Globus pallidus (tissue), 1 donor: ENCODE measurements at regions not wholly inside any gene's neighbourhood (a gene's known extent, or its start where the extent isn't known, plus 50 kb on each side); places are given as distances from the start of the nearest gene placed in this dataset.
A peak's percentile ranks its signal among the peaks of the same experiment; 100 is the strongest.
"Not testable (repeated sequence)": the region's sequence is repeated elsewhere in the genome, so short reads cannot be mapped to it uniquely, and the experiment has no call there.

Source experiments
- DNase-seq: peaks from one replicate; pipeline ENCODE4 v3.0.0-alpha.2; 2015; ENCODE audit warnings: low spot score

DNA sequence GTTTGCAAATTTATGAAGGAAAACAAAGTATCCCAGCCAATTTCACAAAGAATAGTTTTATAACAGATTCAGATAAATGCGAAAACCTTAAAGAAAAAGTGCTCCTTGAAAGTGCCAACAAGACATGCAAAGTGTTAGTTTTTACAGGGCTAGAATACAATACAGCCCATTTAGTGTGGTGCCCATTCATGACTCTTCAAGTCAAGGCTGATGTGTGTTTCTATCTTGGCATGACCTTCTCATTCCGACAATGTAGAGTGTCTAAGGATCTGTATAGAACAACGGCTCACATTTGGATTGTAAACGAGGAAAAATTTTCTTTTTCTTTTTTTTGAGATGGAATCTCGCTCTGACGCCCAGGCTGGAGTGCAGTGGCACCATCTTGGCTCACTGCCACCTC lies 205.2 kb upstream of the SEMA6A start:
- no peak for DNase-seq

DNA sequence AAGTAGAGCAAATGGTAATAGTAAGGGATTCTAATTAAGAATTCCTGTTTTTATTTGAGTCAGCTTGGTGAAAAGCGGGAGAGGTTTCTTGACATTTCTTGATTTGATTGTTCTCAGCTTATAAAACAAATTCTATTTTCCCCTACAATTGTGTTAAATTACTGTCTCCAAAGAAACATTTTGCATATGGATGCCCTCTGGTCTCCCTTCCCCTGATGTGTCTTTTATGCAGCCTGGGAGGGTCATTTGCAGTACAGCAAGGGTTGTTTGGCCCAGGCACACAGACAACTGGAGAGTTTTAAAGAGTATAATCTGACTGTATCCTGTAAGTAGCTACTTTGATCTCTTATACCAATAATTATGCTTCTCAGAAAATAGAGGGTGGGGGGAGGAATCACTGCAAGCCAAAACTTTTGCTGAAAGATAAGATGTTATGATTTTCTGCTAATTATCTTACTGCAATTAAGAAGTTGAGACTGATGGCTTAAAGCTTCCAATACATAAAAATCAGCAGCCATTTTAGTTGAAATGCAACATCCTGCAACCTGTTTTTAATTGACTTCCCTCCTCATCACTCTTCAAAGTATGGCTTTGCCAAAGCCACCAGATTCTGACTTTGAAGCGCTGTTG lies 204.1 kb upstream of the SEMA6A start:
- DNase-seq: no peak

DNA sequence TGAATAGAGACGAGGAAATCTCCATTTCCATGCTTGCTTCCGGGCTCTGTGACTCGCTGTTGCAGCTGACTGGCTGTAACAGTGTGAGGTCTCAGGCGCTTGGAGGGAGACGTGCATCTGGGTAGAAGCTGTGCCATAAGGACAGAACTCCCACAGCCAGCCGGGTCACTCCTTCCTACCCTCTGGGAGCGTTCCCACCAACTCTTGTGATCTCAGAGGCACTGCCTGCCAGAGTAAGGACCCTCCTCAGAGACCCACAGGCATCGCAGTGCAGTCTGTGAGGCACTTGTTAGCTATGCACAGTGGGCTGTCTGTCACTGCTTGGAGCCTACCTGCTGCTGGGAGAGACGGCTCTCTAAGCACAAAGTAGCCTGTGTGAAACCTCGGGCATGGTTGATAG lies 203.4 kb upstream of the SEMA6A start:
- peak; percentile 48 for DNase-seq

DNA sequence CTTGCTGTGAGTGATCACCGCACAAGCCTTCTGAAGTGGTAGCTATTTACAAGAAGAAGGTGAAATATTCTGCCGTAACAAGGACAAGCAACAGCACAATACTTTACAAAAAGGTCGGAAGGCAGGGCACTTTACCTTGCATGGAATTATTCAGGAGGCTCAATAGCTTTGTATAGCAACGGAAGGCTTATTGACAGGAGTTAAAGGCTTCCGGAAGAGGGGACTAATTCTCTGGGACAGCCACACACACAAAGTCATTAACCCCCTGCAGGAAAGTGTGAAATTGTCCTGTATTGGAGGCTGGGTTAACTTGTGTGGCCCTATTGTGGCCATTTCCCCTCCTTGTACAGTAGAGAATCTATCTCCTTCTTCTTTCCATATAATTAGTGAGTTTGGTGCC lies 199.3 kb upstream of the SEMA6A start:
- no peak for DNase-seq

DNA sequence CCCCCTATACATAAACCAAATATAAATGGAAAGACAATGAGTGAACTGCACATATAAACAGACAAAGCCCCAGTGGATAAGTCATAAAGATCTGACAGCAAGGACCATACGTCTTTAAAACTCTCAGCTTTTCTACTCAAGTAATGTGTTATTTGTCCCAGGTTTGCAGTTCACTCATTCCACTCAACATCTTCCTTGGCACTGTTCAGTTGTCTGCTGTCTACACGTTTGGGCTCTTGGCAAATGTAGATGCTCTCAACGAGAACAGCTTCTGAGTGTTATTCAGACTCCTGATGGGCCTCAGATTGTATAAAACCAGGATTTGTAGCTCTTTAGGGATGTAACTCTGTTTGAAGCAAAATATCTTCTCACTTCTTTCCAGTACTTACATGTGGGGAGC lies 198.2 kb upstream of the SEMA6A start:
- DNase-seq: no peak

DNA sequence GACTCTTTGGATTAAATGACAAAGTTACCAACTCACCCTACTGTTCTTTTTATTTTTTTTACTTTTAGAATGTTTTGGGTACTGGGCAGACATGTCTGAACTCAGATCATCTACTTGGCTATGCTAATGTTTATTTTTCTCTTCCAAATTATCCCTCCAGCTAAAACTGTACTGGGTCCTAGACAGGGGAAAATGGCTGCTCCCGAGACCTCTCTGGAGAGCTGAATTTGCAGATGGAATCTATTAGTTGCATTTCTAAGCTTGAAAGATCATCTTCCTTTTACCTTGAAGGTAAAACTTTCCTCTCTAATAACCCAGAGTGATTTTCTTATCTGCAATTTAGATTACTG lies 197.5 kb upstream of the SEMA6A start:
- no peak for DNase-seq

DNA sequence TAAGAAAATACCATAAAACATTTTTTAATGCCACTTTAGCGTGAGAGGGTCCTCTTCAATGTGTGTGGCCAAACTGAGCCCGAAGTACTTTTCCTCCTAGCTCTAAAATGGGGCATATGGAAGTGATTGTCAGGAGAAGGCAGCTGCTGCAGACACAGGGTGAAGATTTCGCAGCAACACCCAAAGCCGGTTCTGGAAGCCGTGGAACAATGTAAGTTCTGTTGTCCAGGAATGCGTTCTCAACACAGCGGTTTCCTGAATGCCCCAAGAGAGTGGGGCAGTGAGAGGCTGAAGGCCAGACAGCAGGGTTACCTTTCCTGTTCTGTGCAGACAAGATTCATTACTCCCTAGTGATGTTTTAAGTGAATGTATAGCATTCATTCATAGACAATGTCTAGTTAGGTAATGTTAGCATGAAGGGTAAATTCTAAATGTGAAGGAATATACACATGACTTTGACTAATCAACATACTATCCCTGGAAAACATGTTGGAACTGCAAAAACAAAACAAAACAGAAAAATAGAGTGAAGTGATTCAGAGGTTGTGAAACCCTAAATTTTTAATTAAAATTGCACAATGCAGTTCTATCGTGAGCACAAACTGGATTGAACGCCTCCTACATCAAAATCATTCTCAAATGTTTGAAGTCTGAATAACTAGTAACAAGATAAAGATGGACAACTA lies 197.0 kb upstream of the SEMA6A start:
- DNase-seq: peak; percentile 25

DNA sequence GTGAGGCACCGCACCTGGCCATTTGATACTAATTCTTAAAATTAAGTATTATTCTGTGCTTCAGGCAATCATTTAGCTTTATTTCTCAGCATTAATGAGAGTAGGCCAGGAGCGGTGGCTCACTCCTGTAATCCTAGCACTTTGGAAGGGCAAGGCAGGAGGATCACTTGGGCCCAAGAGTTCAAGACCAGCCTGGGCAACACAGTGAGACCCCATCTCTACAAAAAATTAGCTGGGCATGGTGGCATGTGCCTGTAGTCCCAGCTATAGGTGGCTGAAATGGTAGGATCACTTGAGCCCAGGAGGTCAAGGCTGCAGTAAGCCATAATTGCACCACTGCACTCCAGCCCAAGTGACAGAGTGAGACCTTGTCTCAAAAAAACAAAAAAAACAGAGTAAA lies 195.3 kb upstream of the SEMA6A start:
- DNase-seq: not testable (repeated sequence)

DNA sequence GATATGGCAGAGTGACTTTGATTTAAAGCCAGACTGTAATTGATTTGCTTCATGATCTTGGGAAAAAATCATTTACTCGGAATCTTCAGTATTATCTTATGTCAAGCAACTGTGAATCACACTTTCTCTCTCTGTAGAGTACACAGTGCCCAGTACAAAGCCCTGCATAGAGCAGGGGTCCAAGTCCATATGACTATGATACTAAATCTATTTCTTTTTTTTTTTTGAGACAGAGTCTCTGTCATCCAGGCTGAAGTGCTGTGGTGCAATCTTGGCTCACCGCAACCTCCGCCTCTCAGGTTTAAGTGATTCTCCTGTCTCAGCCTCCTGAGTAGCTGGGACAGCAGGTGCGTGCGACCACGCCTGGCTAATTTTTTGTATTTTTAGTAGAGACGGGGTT lies 194.8 kb upstream of the SEMA6A start:
- DNase-seq: no peak

DNA sequence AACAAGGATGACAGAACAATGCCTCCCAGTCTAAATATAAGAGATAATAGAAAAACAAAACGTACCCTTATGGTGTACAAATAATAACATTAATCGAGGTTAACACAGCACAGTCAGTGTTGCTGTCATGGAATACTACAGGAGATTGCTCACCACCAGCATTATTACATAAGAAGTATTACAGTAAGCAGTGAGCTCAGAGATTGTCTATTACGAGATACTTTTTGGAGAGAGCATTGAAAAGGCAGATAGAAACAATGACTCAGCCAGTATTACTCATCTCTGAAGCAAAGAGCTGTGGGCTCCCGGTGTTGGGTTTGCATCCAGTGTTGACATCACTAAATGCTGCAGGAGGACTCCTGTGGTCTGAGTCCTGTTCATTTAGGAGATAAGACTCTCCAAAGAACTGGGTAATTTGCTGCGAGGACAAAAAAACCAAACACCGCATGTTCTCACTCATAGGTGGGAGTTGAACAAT lies 191.9 kb upstream of the SEMA6A start:
- no peak for DNase-seq

DNA sequence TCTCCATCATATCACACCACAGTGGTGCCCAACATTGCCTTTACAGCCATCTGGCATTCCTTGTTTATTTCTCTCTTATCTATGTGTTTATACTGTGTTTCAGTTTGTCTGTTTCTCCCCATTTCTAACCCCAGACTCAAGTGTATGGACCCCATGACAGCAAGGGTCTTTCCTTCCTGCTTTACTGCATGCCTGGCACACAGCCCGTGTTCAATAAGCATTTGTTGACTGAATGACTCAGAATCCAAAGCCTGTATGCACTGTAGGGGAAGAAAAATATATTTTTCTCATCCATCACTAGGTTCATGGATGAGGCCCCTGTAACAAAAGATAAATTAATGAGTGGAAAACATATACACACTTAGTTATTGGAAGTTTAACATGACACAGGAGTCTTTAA lies 190.8 kb upstream of the SEMA6A start:
- DNase-seq: no peak

DNA sequence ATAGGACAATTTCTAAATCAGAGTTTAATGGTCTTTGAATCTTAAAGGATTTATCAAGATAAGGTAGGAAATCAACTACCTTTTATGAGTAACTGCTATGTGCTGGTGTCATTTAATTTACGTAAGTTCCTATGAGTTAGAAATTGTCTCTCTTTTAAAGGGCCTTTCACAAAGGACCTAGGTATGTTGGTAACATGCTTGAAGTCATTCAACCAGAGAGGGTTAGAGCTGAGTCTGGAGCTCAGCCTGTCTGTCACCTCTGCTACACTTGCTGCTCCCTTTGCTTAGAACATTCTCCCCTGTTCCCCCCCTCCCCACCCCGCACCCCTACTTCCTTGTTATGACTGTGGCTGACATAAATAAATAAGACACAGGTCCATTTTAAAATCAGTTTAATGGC lies 190.3 kb upstream of the SEMA6A start:
- no peak for DNase-seq

DNA sequence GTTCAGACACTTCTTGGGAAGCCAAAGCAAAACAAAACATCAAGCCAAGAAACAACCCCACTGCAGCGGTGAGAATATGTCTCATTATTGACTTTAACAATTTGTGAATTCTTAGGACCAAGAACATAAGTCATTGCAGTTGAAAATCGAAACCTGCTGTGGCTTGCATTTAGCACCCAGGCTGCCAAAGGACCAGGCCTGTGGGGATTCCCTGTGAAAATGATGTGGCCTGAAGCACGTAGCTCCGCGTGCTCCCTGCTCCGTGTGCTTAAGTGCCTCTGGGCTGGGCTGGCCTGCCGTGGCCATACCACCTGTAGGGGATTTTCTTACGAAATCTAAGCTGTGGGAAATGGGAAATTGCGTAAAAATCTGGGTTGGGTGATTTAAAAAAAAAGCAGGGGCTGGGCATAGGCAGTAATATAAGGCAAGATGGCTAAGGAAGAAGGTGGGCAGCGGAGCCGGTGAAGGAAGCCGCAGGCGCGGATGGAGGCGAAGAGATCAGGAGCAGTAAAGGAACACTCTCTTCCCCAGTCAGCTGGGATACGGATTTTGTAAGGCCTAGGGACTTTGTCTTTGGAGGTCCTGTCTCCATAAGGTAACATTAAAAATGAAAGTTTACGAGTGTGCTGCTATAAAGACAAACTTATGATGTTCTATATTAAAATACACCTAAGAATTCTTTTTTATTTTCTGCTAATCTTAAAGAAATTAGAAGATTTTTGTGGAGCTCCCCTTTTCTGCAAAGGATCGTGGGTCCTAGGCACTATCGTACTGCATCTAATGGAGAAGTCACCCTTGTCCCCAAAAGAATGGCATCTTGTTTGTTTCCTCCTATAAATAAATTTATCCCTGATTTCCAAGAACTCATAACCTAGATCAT lies 189.6 kb upstream of the SEMA6A start:
- no peak for DNase-seq

DNA sequence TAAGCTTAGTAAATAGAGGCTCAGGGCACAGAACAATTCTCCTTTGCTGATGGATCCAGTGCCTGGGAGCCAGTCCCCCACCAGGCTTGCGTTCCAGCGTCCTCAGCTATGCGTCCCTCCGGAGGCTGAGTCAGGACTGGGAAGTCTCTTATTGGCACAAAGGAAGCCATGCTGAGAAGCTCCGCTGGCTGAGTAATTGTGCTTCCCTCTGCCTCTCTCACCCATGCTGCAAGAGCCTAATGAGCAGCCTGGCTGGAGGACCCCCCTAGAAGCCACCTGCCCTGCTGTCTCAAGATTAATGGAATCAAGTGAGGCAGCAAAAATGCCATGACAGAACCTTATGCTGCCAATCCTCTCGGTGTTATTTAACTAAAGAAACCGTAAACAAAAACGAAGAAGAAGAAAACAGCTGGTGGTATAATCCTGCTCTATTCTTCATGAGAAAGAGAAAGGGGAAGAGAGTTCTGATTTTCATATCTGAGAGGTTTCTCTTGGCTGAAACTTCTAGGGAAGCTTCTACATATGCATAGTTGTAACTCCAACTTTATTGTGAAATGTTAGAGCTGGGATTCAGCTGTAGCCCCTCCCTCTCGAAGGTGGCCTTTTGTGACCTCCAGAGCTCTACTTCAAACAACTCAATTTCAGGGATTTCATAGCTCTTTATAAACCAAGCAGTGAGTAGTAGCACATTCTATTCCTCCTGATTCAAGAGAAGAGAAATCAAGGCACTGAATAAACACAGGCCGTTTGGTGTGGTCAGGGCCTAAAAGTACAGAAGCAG lies 185.4 kb upstream of the SEMA6A start:
- DNase-seq: no peak

DNA sequence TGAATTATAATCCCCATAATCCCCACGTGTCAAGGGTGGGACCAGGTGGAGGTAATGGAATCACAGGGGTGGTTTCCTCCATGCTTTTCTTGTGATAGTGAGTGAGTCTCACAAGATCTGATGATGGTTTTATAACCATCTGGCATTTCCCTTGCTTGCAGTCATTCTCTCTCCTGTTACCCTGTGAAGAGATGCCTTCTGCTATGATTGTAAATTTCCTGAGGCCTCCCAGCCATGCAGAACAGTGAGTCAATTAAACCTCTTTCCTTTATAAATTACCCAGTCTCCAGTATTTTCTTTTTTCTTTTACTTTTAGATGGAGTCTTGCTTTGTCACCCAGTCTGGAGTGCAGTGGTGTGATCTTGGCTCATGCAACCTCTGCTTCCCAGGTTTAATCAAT lies 182.7 kb upstream of the SEMA6A start:
- DNase-seq: no peak

DNA sequence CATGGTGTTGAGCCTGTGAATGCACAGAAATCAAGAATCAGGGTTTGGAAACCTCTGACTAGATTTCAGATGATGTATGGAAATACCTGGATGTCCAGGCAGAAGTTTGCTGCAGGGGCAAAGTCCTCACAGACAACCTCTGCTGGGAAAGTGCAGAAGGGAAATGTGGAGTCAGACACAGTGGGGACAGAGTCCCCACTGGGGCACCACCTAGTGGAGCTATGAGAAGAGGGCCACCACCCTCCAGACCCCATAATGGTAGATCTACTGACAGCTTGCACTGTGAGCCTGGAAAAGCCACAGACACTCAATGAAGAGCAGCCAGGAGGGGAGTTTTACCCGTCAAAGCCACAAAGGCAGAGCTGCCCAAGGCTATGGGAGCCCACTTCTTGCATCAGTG lies 181.9 kb upstream of the SEMA6A start:
- DNase-seq: no peak

DNA sequence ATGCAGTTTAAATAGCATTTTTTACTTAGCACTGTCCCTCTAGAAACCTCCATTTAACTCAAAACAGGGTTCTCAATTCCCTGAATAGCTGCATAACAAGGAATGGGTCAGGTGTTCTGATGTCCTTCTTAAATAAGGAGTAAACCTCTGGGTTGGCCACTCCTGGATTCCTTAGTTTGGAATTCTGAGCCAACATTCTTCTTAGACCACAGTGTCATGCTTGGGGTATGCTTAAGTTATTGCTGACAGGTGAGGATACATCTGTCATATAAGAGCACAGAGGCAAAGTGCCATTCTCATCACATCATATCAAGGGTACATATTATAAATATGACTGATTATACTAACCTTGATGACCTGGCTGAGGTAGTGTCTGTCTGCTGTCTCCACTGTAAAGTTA lies 179.9 kb upstream of the SEMA6A start:
- DNase-seq: no peak

DNA sequence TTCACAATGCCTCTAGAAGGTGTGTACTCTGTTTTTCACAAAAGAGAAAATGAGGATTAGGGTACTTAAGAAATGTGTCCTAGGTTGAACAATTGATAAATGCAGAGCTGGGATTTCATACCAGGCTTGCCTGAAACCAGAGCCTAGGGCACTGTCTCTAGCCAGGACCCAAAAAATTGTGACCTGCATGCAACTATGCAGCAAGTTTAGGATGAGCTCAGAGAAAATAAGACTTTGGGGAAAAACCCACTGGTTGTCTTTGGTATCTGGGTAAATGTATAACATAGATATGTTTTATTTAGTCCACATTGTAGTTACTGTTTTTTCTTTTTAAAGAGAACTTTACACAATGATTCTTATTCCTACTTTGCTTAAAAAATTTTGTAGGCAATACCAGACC lies 177.1 kb upstream of the SEMA6A start:
- no peak for DNase-seq

DNA sequence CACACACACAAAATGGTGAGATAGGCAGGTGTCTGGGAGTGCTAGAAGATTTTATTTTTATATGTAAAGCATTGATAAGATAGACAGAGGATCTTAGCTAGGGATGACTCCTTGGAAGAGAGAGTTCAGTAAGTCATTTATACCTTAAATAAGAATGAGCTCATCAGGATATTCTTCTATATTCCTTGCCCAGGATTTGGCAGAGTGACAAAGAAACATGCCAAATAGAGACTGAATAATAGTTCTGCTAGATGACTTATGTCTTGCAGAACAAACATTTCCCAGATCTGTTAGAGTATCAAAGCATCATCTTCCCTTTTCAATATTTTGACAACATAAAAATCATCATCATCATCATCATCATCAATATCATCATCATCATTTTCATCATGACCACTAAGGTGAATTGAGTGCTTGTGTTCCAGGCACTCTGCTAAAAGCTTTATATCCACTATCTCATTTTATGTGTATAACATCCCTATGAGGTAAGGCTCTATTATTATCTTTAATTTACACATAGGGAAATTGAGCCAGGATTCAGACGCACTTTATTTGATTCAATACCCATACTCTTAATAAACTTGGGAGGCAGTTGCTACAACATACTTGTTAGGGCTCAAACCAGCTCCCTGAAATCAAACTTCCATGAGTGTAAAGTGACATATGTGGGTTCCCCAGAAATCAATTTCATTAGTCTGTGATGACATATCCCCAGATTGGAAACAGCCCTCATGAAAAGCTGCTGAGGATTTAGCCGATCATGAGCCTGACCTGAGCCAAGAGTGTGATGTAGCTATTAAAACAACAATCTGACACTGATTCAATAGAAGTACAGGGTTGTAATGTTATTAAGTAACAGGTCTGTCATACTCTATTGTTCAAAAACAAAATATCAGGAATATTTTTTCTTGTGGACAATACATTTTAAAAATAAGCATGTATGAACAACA lies 176.3 kb upstream of the SEMA6A start:
- no peak for DNase-seq

DNA sequence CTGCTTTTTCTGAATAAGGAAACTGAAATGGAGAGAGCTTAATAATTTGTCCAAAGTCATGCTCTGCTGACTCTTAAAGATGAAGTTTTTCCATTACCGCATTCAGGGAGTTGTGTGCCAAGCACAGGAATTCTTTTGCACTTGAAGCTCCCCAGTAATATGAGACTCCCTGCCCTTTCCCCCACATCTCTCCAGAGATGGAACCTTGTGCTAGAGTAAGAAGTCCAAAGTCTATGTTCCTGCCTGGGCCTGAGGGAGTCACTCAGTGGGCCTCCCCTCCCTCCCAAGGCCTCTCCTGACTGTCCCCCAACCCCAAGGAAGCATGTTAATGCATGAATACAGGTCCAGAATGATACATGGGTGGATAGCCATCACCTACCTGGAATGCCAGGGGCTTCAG lies 173.3 kb upstream of the SEMA6A start:
- DNase-seq: no peak

DNA sequence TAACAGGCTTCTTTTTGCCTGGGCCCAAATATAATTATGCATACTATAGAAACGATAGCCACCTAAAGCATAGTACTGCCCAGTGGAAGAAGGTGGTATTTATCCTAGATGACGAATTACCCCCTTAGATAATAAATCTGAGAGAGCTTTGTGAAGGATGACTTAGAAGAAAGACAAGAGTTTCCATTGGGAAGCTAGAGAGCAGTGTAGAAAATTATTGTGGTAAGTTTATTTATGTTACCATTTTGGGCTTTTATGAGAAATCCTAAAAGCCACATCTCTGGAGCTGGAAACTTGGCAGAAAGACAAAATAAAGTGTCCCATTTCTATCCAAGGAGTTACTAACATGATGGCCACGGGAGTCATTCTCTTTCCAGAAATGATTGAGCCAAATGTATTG lies 172.0 kb upstream of the SEMA6A start:
- DNase-seq: no peak
